ENCODE measurements at regions not wholly inside any gene's neighbourhood (a gene's known extent, or its start where the extent isn't known, plus 50 kb on each side); places are given as distances from the start of the nearest gene placed in this dataset.

GRCh38 chr21:26389971-26390641 lies 183.0 kb downstream of the CYYR1 start:
- H3K9me3 ChIP-seq (ENCODE audit: control insufficient read depth, low read length), result peaks cover 13% of the 10 kb centered on the region
- H3K36me3 ChIP-seq (ENCODE audit: control insufficient read depth, insufficient read depth, low read length), result no peaks in the 10 kb centered on the region
- H3K4me3 ChIP-seq (ENCODE audit: extremely low read depth, insufficient read depth, low read length, poor library complexity, severe bottlenecking), result no peak overlapping the region
- WGBS, 2 experiments (ENCODE audit: insufficient coverage in 2 of 2), result 82 to 96% methylated on average over 1 to 3 of the region's 6 CpGs
- H3K4me1 ChIP-seq (ENCODE audit: control insufficient read depth, insufficient read depth, low read length, poor library complexity, severe bottlenecking), result peaks cover 19% of the 10 kb centered on the region
- H3K27ac ChIP-seq (ENCODE audit: low read depth, low read length, severe bottlenecking), result peak overlapping the region; percentile 55

- Histone ChIP-seq H3K27ac (ENCODE audit: low read depth, low read length, severe bottlenecking) (no peak overlapping the region), H3K9me3 (ENCODE audit: control insufficient read depth, low read length) (peaks cover 13% of the 10 kb centered on the region), H3K4me3 (ENCODE audit: extremely low read depth, insufficient read depth, low read length, poor library complexity, severe bottlenecking) (no peak overlapping the region), H3K36me3 (ENCODE audit: control insufficient read depth, insufficient read depth, low read length) (no peaks in the 10 kb centered on the region), H3K4me1 (ENCODE audit: control insufficient read depth, insufficient read depth, low read length, poor library complexity, severe bottlenecking) (peaks cover 14% of the 10 kb centered on the region)
- 100% methylated on average over 1 of the region's 1 CpG for WGBS, 2 experiments (ENCODE audit: insufficient coverage in 2 of 2)
Measured at GRCh38 chr21:26388731-26389231, 184.3 kb downstream of the CYYR1 start.

- no peak overlapping the region for H3K27ac ChIP-seq (ENCODE audit: low read depth, low read length, severe bottlenecking)
- H3K4me3 ChIP-seq (ENCODE audit: extremely low read depth, insufficient read depth, low read length, poor library complexity, severe bottlenecking), result no peak overlapping the region
- H3K4me1 ChIP-seq (ENCODE audit: control insufficient read depth, insufficient read depth, low read length, poor library complexity, severe bottlenecking), result peaks cover 10% of the 10 kb centered on the region
- H3K36me3 ChIP-seq (ENCODE audit: control insufficient read depth, insufficient read depth, low read length), result no peaks in the 10 kb centered on the region
- 100% methylated on average over 2 of the region's 3 CpGs; no CpG with 5 or more reads in 1 of the 2 experiments for WGBS, 2 experiments (ENCODE audit: insufficient coverage in 2 of 2)
- peaks cover 13% of the 10 kb centered on the region for H3K9me3 ChIP-seq (ENCODE audit: control insufficient read depth, low read length)
Measured at GRCh38 chr21:26385721-26386120, 187.4 kb downstream of the CYYR1 start.

GRCh38 chr21:26379561-26379960 lies 193.5 kb downstream of the CYYR1 start:
- no peaks in the 10 kb centered on the region for H3K4me1 ChIP-seq (ENCODE audit: control insufficient read depth, insufficient read depth, low read length, poor library complexity, severe bottlenecking)
- H3K4me3 ChIP-seq (ENCODE audit: extremely low read depth, insufficient read depth, low read length, poor library complexity, severe bottlenecking), result no peak overlapping the region
- H3K36me3 ChIP-seq (ENCODE audit: control insufficient read depth, insufficient read depth, low read length), result no peaks in the 10 kb centered on the region
- H3K9me3 ChIP-seq (ENCODE audit: control insufficient read depth, low read length), result no peaks in the 10 kb centered on the region
- no peak overlapping the region for H3K27ac ChIP-seq (ENCODE audit: low read depth, low read length, severe bottlenecking)

- no peak overlapping the region for H3K27ac ChIP-seq (ENCODE audit: low read depth, low read length, severe bottlenecking)
- H3K4me3 ChIP-seq (ENCODE audit: extremely low read depth, insufficient read depth, low read length, poor library complexity, severe bottlenecking), result no peak overlapping the region
- no peaks in the 10 kb centered on the region for H3K9me3 ChIP-seq (ENCODE audit: control insufficient read depth, low read length)
- H3K4me1 ChIP-seq (ENCODE audit: control insufficient read depth, insufficient read depth, low read length, poor library complexity, severe bottlenecking), result no peaks in the 10 kb centered on the region
- no CpG with 5 or more reads among the region's 2 CpGs for WGBS, 2 experiments (ENCODE audit: insufficient coverage in 2 of 2)
- no peaks in the 10 kb centered on the region for H3K36me3 ChIP-seq (ENCODE audit: control insufficient read depth, insufficient read depth, low read length)
Measured at GRCh38 chr21:26377111-26377694, 195.9 kb downstream of the CYYR1 start.

- WGBS, 2 experiments (ENCODE audit: insufficient coverage in 2 of 2), result no CpG with 5 or more reads among the region's 2 CpGs
- H3K4me3 ChIP-seq (ENCODE audit: extremely low read depth, insufficient read depth, low read length, poor library complexity, severe bottlenecking), result no peak overlapping the region
- no peaks in the 10 kb centered on the region for H3K9me3 ChIP-seq (ENCODE audit: control insufficient read depth, low read length)
- H3K4me1 ChIP-seq (ENCODE audit: control insufficient read depth, insufficient read depth, low read length, poor library complexity, severe bottlenecking), result no peaks in the 10 kb centered on the region
- no peak overlapping the region for H3K27ac ChIP-seq (ENCODE audit: low read depth, low read length, severe bottlenecking)
- no peaks in the 10 kb centered on the region for H3K36me3 ChIP-seq (ENCODE audit: control insufficient read depth, insufficient read depth, low read length)
Measured at GRCh38 chr21:26374817-26375216, 198.3 kb downstream of the CYYR1 start.

GRCh38 chr21:26368591-26369320 lies 198.2 kb upstream of the APP start:
- Histone ChIP-seq H3K4me3 (ENCODE audit: extremely low read depth, insufficient read depth, low read length, poor library complexity, severe bottlenecking) (no peak overlapping the region), H3K4me1 (ENCODE audit: control insufficient read depth, insufficient read depth, low read length, poor library complexity, severe bottlenecking) (no peaks in the 10 kb centered on the region), H3K36me3 (ENCODE audit: control insufficient read depth, insufficient read depth, low read length) (no peaks in the 10 kb centered on the region), H3K9me3 (ENCODE audit: control insufficient read depth, low read length) (no peaks in the 10 kb centered on the region), H3K27ac (ENCODE audit: low read depth, low read length, severe bottlenecking) (no peak overlapping the region)
- 100% methylated on average over 1 of the region's 3 CpGs; no CpG with 5 or more reads in 1 of the 2 experiments for WGBS, 2 experiments (ENCODE audit: insufficient coverage in 2 of 2)

GRCh38 chr21:26366781-26367180 lies 196.2 kb upstream of the APP start:
- H3K4me1 ChIP-seq (ENCODE audit: control insufficient read depth, insufficient read depth, low read length, poor library complexity, severe bottlenecking), result no peaks in the 10 kb centered on the region
- no CpG with 5 or more reads among the region's 2 CpGs for WGBS, 2 experiments (ENCODE audit: insufficient coverage in 2 of 2)

GRCh38 chr21:26365849-26366248 lies 195.3 kb upstream of the APP start:
- no peaks in the 10 kb centered on the region for H3K4me1 ChIP-seq (ENCODE audit: control insufficient read depth, insufficient read depth, low read length, poor library complexity, severe bottlenecking)
- H3K27ac ChIP-seq (ENCODE audit: low read depth, low read length, severe bottlenecking), result no peak overlapping the region
- H3K4me3 ChIP-seq (ENCODE audit: extremely low read depth, insufficient read depth, low read length, poor library complexity, severe bottlenecking), result no peak overlapping the region
- WGBS, 2 experiments (ENCODE audit: insufficient coverage in 2 of 2), result 68 to 100% methylated on average over 1 to 2 of the region's 3 CpGs
- H3K36me3 ChIP-seq (ENCODE audit: control insufficient read depth, insufficient read depth, low read length), result no peaks in the 10 kb centered on the region
- H3K9me3 ChIP-seq (ENCODE audit: control insufficient read depth, low read length), result no peaks in the 10 kb centered on the region

More at GRCh38 chr21:26366781-26367180, 196.2 kb upstream of the APP start:
- H3K4me3 ChIP-seq (ENCODE audit: extremely low read depth, insufficient read depth, low read length, poor library complexity, severe bottlenecking), result no peak overlapping the region
- H3K36me3 ChIP-seq (ENCODE audit: control insufficient read depth, insufficient read depth, low read length), result no peaks in the 10 kb centered on the region
- no peaks in the 10 kb centered on the region for H3K9me3 ChIP-seq (ENCODE audit: control insufficient read depth, low read length)
- no peak overlapping the region for H3K27ac ChIP-seq (ENCODE audit: low read depth, low read length, severe bottlenecking)

- no CpG with 5 or more reads among the region's 1 CpG for WGBS, 2 experiments (ENCODE audit: insufficient coverage in 2 of 2)
- H3K9me3 ChIP-seq (ENCODE audit: control insufficient read depth, low read length), result no peaks in the 10 kb centered on the region
- H3K4me3 ChIP-seq (ENCODE audit: extremely low read depth, insufficient read depth, low read length, poor library complexity, severe bottlenecking), result no peak overlapping the region
- H3K27ac ChIP-seq (ENCODE audit: low read depth, low read length, severe bottlenecking), result no peak overlapping the region
- H3K36me3 ChIP-seq (ENCODE audit: control insufficient read depth, insufficient read depth, low read length), result no peaks in the 10 kb centered on the region
- H3K4me1 ChIP-seq (ENCODE audit: control insufficient read depth, insufficient read depth, low read length, poor library complexity, severe bottlenecking), result no peaks in the 10 kb centered on the region
Measured at GRCh38 chr21:26351661-26352060, 181.1 kb upstream of the APP start.

GRCh38 chr21:26332867-26333266 lies 162.3 kb upstream of the APP start:
- Histone ChIP-seq H3K4me3 (ENCODE audit: extremely low read depth, insufficient read depth, low read length, poor library complexity, severe bottlenecking) (no peak overlapping the region), H3K9me3 (ENCODE audit: control insufficient read depth, low read length) (no peaks in the 10 kb centered on the region), H3K4me1 (ENCODE audit: control insufficient read depth, insufficient read depth, low read length, poor library complexity, severe bottlenecking) (no peaks in the 10 kb centered on the region), H3K27ac (ENCODE audit: low read depth, low read length, severe bottlenecking) (no peak overlapping the region), H3K36me3 (ENCODE audit: control insufficient read depth, insufficient read depth, low read length) (no peaks in the 10 kb centered on the region)
- 90 to 97% methylated on average over 3 to 4 of the region's 4 CpGs for WGBS, 2 experiments (ENCODE audit: insufficient coverage in 2 of 2)

Measured in mesodermal cell (in vitro differentiated cells).